ENCODE measurements at regions not wholly inside any gene's neighbourhood (a gene's known extent, or its start where the extent isn't known, plus 50 kb on each side); places are given as distances from the start of the nearest gene placed in this dataset.

GRCh38 chrX:134163836-134164235 lies 73.1 kb upstream of the CCDC160 start:
- TF ChIP-seq EP300 (IDR thresholded peaks at IDR 0.05) (no peak), POLR2AphosphoS5 (IDR thresholded peaks at IDR 0.05) (no peak), POLR2A (IDR thresholded peaks at IDR 0.05) (no peak), CTCF (IDR thresholded peaks at IDR 0.05) (no peak)
- no peaks in the 10 kb centered on the region for H3K9me3 ChIP-seq
- no peaks in the 10 kb centered on the region for H3K27me3 ChIP-seq
- no peaks in the 10 kb centered on the region for H3K36me3 ChIP-seq
- no peak for DNase-seq (ENCODE audit: low spot score in 2 of 2)
- no peak overlapping the region for H3K27ac ChIP-seq
- 68% methylated on average over 1 of the region's 1 CpG for WGBS
- H3K4me1 ChIP-seq: no peaks in the 10 kb centered on the region
- H3K4me3 ChIP-seq: no peak overlapping the region

GRCh38 chrX:134167591-134168203 lies 69.3 kb upstream of the CCDC160 start:
- H3K4me3 ChIP-seq: no peak overlapping the region
- TF ChIP-seq CTCF (IDR thresholded peaks at IDR 0.05) (no peak), EP300 (IDR thresholded peaks at IDR 0.05) (no peak), POLR2AphosphoS5 (IDR thresholded peaks at IDR 0.05) (no peak), POLR2A (IDR thresholded peaks at IDR 0.05) (no peak)
- peaks cover 8% of the 10 kb centered on the region for H3K4me1 ChIP-seq
- no peaks in the 10 kb centered on the region for H3K9me3 ChIP-seq
- H3K27ac ChIP-seq: no peak overlapping the region
- H3K27me3 ChIP-seq: peaks cover 6% of the 10 kb centered on the region
- DNase-seq (ENCODE audit: low spot score in 2 of 2): no peak
- WGBS: 46% methylated on average over 6 of the region's 6 CpGs
- no peaks in the 10 kb centered on the region for H3K36me3 ChIP-seq

- H3K4me3 ChIP-seq: peak overlapping the region; percentile 53
- H3K36me3 ChIP-seq: no peaks in the 10 kb centered on the region
- no peak for TF ChIP-seq POLR2A (IDR thresholded peaks at IDR 0.05)
- WGBS: 51% methylated on average over 40 of the region's 74 CpGs
- no peaks in the 10 kb centered on the region for H3K9me3 ChIP-seq
- DNase-seq (ENCODE audit: low spot score in 2 of 2): no peak
- H3K4me1 ChIP-seq: peaks cover 15% of the 10 kb centered on the region
- H3K27ac ChIP-seq: no peak overlapping the region
- H3K27me3 ChIP-seq: peaks cover 21% of the 10 kb centered on the region
These were observed 65.1 kb upstream of the CCDC160 start for GRCh38 chrX:134171661-134172587.

- Histone ChIP-seq H3K4me1 (peaks cover 15% of the 10 kb centered on the region), H3K4me3 (peak overlapping the region; percentile 53), H3K9me3 (no peaks in the 10 kb centered on the region), H3K36me3 (no peaks in the 10 kb centered on the region), H3K27me3 (peaks cover 21% of the 10 kb centered on the region), H3K27ac (no peak overlapping the region)
- WGBS: 28% methylated on average over 15 of the region's 51 CpGs
- no peak for DNase-seq (ENCODE audit: low spot score in 2 of 2)
- TF ChIP-seq CTCF (IDR thresholded peaks at IDR 0.05): no peak
- TF ChIP-seq POLR2AphosphoS5 (IDR thresholded peaks at IDR 0.05): no peak
- no peak for TF ChIP-seq POLR2A (IDR thresholded peaks at IDR 0.05)
- TF ChIP-seq EP300 (IDR thresholded peaks at IDR 0.05): no peak
These were observed 64.3 kb upstream of the CCDC160 start for GRCh38 chrX:134172588-134173259.

GRCh38 chrX:134173541-134174272 lies 63.3 kb upstream of the CCDC160 start:
- Histone ChIP-seq H3K4me1 (peaks cover 15% of the 10 kb centered on the region), H3K27ac (no peak overlapping the region), H3K4me3 (peak overlapping the region; percentile 53), H3K9me3 (no peaks in the 10 kb centered on the region), H3K27me3 (peaks cover 21% of the 10 kb centered on the region), H3K36me3 (no peaks in the 10 kb centered on the region)
- WGBS: 28% methylated on average over 24 of the region's 27 CpGs
- TF ChIP-seq EP300 (IDR thresholded peaks at IDR 0.05) (no peak), POLR2AphosphoS5 (IDR thresholded peaks at IDR 0.05) (no peak)
- no peak for DNase-seq (ENCODE audit: low spot score in 2 of 2)
